Liver (tissue), 8 donors: ENCODE measurements at regions not wholly inside any gene's neighbourhood (a gene's known extent, or its start where the extent isn't known, plus 50 kb on each side); places are given as distances from the start of the nearest gene placed in this dataset.

ENCODE experiments used
- DNase-seq: peaks from one replicate; pipeline ENCODE4 v3.0.0-alpha.2; 2017; ENCODE audit warnings: low spot score
- H3K27ac ChIP-seq, 2 donors: one replicate each; pipeline ENCODE4 v1.7.0; 2013; ENCODE audit warnings: inconsistent platforms in 2 of 2, low read length in 2 of 2, control low read depth in 1 of 2, low read depth in 1 of 2, mild to moderate bottlenecking in 1 of 2
- H3K27me3 ChIP-seq, 4 donors: one replicate each; pipeline versions ENCODE4 v1.6.1 to v1.7.0; 2013; ENCODE audit warnings: low read length in 3 of 4, inconsistent platforms in 1 of 4, mild to moderate bottlenecking in 1 of 4, moderate library complexity in 1 of 4; ENCODE audit not compliant: control insufficient read depth in 4 of 4, insufficient read depth in 4 of 4
- H3K36me3 ChIP-seq, 4 donors: one replicate each; pipeline versions ENCODE4 v1.6.1 to v1.7.0; 2013; ENCODE audit warnings: low read length in 3 of 4, mild to moderate bottlenecking in 3 of 4, low read depth in 1 of 4, moderate library complexity in 1 of 4; ENCODE audit not compliant: control insufficient read depth in 4 of 4, insufficient read depth in 3 of 4
- H3K4me1 ChIP-seq, 4 donors: one replicate each; pipeline versions ENCODE4 v1.6.1 to v1.7.0; 2013; ENCODE audit warnings: low read length in 3 of 4, mild to moderate bottlenecking in 3 of 4, moderate library complexity in 1 of 4; ENCODE audit not compliant: control insufficient read depth in 4 of 4, insufficient read depth in 4 of 4
- H3K4me3 ChIP-seq, 3 donors: one replicate each; pipeline versions ENCODE4 v1.6.1 to v1.7.0; 2013; ENCODE audit warnings: low read length in 3 of 3, control low read depth in 1 of 3, low read depth in 1 of 3, mild to moderate bottlenecking in 1 of 3
- H3K9ac ChIP-seq, 2 donors: one replicate each; pipeline ENCODE4 v1.7.0; 2013; ENCODE audit warnings: low read length in 2 of 2, mild to moderate bottlenecking in 2 of 2, moderate library complexity in 2 of 2, control low read depth in 1 of 2, low read depth in 1 of 2
- H3K9me3 ChIP-seq, 4 donors: one replicate each; pipeline versions ENCODE4 v1.6.1 to v1.7.0; 2013; ENCODE audit warnings: low read length in 3 of 4; ENCODE audit not compliant: control insufficient read depth in 4 of 4
- EGR1 ChIP-seq, 2 donors: IDR thresholded peaks; 2 replicates each; pipeline ENCODE4 v1.6.1; 2016 to 2018; ENCODE audit warnings: antibody characterized with exemption in 2 of 2, low read depth in 2 of 2
- FOXA1 ChIP-seq: IDR thresholded peaks from 2 replicates; pipeline ENCODE4 v1.6.1; 2016; ENCODE audit warnings: antibody characterized with exemption
- FOXA2 ChIP-seq: IDR thresholded peaks from 2 replicates; pipeline ENCODE4 v1.6.1; 2016; ENCODE audit warnings: antibody characterized with exemption
- GABPA ChIP-seq, 2 donors: IDR thresholded peaks in 1 of 2; conservative IDR thresholded peaks in 1 of 2; 2 replicates each; pipeline ENCODE4 v1.6.1; 2016; ENCODE audit warnings: antibody characterized with exemption in 2 of 2, mild to moderate bottlenecking in 1 of 2, moderate library complexity in 1 of 2
- HNF4G ChIP-seq: IDR thresholded peaks from 2 replicates; pipeline ENCODE4 v1.6.1; 2016; ENCODE audit warnings: antibody characterized with exemption
- NR2F2 ChIP-seq: IDR thresholded peaks from 2 replicates; pipeline ENCODE4 v1.6.1; 2016; ENCODE audit warnings: antibody characterized with exemption
- RAD21 ChIP-seq, 2 donors: IDR thresholded peaks; 2 replicates each; pipeline ENCODE4 v1.6.1; 2016; ENCODE audit warnings: antibody characterized with exemption in 2 of 2, mild to moderate bottlenecking in 2 of 2
- RXRA ChIP-seq, 2 donors: IDR thresholded peaks; 2 replicates each; pipeline ENCODE4 v1.6.1; 2017 to 2018; ENCODE audit warnings: antibody characterized with exemption in 2 of 2, mild to moderate bottlenecking in 1 of 2
- SP1 ChIP-seq: IDR thresholded peaks from 2 replicates; pipeline ENCODE4 v1.6.1; 2018; ENCODE audit warnings: antibody characterized with exemption, mild to moderate bottlenecking
- YY1 ChIP-seq: IDR thresholded peaks from 2 replicates; pipeline ENCODE4 v1.6.1; 2016; ENCODE audit warnings: antibody characterized with exemption, mild to moderate bottlenecking
- WGBS: extraction: QIAGEN DNeasy Blood & Tissue Kit; methylation state at CpG from one replicate; pipeline ENCODE4 v1.1.7; 2013; 5-methylcytosine and 5-hydroxymethylcytosine counted together
- TF ChIP-seq, protein P1 (sequence below): fragments of 150-350 bp; IDR thresholded peaks from 2 replicates; pipeline ENCODE4 v1.5.1; 2017; ENCODE audit warnings: improper control_type of control experiment, low read depth, low read length; ENCODE audit not compliant: missing input control
- TF ChIP-seq, protein P2 (sequence below): IDR thresholded peaks from 2 replicates; pipeline ENCODE4 v1.6.1; 2016; ENCODE audit warnings: antibody characterized with exemption, mild to moderate bottlenecking
- TF ChIP-seq, protein P3 (sequence below): IDR thresholded peaks from 2 replicates; pipeline ENCODE4 v1.6.1; 2016; ENCODE audit warnings: antibody characterized with exemption
- TF ChIP-seq, protein P4 (sequence below): IDR thresholded peaks from 2 replicates; pipeline ENCODE4 v1.6.1; 2016; ENCODE audit warnings: antibody characterized with exemption
- TF ChIP-seq, protein P5 (sequence below): IDR thresholded peaks from 2 replicates; pipeline ENCODE4 v1.6.1; 2016; ENCODE audit warnings: antibody characterized with exemption
- donor health status: healthy.
- donor health status: healthy.
- donor health status: healthy.
- donor health status: healthy.
- donor health status: healthy.

DNA sequence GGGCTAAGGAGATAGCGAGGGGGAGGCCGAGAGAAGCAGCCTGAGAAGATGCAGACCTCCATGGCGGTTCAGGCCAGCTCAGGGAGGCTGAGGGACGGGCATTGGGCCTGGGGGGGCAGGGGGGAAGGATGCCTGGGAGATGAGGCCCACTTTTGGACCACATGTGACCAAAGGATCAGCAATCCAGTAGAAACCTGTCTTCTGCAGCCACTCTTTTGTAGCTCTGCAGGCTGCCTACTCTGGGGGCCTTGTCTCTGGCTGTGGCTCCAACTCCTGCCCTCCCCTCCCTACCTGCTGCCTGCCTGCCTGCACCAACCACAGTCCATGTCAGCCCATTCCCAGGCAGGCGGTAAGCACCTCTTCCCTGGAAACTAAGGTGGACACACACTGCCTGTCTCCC is 106.8 kb upstream of the MLN start:
- no peak for DNase-seq
- no peaks in the 10 kb centered on the region for H3K36me3 ChIP-seq
- H3K27ac ChIP-seq = no peak overlapping the region
- WGBS = 99% methylated on average over 5 of the region's 5 CpGs
- H3K9me3 ChIP-seq = no peaks in the 10 kb centered on the region
- H3K9ac ChIP-seq = no peak overlapping the region
- TF ChIP-seq SP1 = no peak
- TF ChIP-seq, protein P1, sequence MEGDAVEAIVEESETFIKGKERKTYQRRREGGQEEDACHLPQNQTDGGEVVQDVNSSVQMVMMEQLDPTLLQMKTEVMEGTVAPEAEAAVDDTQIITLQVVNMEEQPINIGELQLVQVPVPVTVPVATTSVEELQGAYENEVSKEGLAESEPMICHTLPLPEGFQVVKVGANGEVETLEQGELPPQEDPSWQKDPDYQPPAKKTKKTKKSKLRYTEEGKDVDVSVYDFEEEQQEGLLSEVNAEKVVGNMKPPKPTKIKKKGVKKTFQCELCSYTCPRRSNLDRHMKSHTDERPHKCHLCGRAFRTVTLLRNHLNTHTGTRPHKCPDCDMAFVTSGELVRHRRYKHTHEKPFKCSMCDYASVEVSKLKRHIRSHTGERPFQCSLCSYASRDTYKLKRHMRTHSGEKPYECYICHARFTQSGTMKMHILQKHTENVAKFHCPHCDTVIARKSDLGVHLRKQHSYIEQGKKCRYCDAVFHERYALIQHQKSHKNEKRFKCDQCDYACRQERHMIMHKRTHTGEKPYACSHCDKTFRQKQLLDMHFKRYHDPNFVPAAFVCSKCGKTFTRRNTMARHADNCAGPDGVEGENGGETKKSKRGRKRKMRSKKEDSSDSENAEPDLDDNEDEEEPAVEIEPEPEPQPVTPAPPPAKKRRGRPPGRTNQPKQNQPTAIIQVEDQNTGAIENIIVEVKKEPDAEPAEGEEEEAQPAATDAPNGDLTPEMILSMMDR = no peak
- H3K27me3 ChIP-seq = no peaks in the 10 kb centered on the region
- peaks cover 16 to 37% (median 26%) of the 10 kb centered on the region in 4 donors for H3K4me1 ChIP-seq
- H3K4me3 ChIP-seq = no peak overlapping the region

DNA sequence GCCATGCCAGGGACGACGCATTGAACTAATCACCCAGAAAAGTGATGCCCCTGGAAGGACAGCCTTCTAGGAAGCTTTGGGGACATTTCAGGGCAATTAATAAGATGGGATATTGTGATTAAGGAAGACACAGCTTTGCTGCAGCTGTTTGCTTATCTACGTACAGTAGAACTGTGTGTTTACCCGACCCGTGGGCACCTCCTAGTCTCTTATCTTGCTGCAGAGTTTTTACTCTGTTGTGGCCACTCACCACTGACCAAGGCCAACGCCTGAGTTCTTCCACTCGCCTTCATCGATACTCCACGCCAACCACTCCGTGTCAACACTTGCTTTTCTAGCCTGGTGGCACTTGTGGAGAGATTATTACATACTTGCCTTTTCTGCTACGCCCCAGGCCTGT is 105.9 kb upstream of the MLN start:
- no peak for TF ChIP-seq RXRA (IDR thresholded peaks at IDR 0.05)
- no peak for TF ChIP-seq EGR1 (IDR thresholded peaks at IDR 0.05; ENCODE audit: low read depth in 2 of 2)
- TF ChIP-seq, protein P2, sequence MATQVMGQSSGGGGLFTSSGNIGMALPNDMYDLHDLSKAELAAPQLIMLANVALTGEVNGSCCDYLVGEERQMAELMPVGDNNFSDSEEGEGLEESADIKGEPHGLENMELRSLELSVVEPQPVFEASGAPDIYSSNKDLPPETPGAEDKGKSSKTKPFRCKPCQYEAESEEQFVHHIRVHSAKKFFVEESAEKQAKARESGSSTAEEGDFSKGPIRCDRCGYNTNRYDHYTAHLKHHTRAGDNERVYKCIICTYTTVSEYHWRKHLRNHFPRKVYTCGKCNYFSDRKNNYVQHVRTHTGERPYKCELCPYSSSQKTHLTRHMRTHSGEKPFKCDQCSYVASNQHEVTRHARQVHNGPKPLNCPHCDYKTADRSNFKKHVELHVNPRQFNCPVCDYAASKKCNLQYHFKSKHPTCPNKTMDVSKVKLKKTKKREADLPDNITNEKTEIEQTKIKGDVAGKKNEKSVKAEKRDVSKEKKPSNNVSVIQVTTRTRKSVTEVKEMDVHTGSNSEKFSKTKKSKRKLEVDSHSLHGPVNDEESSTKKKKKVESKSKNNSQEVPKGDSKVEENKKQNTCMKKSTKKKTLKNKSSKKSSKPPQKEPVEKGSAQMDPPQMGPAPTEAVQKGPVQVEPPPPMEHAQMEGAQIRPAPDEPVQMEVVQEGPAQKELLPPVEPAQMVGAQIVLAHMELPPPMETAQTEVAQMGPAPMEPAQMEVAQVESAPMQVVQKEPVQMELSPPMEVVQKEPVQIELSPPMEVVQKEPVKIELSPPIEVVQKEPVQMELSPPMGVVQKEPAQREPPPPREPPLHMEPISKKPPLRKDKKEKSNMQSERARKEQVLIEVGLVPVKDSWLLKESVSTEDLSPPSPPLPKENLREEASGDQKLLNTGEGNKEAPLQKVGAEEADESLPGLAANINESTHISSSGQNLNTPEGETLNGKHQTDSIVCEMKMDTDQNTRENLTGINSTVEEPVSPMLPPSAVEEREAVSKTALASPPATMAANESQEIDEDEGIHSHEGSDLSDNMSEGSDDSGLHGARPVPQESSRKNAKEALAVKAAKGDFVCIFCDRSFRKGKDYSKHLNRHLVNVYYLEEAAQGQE = no peak
- TF ChIP-seq, protein P3, sequence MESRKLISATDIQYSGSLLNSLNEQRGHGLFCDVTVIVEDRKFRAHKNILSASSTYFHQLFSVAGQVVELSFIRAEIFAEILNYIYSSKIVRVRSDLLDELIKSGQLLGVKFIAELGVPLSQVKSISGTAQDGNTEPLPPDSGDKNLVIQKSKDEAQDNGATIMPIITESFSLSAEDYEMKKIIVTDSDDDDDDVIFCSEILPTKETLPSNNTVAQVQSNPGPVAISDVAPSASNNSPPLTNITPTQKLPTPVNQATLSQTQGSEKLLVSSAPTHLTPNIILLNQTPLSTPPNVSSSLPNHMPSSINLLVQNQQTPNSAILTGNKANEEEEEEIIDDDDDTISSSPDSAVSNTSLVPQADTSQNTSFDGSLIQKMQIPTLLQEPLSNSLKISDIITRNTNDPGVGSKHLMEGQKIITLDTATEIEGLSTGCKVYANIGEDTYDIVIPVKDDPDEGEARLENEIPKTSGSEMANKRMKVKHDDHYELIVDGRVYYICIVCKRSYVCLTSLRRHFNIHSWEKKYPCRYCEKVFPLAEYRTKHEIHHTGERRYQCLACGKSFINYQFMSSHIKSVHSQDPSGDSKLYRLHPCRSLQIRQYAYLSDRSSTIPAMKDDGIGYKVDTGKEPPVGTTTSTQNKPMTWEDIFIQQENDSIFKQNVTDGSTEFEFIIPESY = no peak
- no peak for TF ChIP-seq GABPA (IDR thresholded peaks at IDR 0.05 in 1 of 2, conservative IDR thresholded peaks at IDR 0.05 in 1 of 2)
- TF ChIP-seq NR2F2 = no peak
- no peak for TF ChIP-seq YY1
- no peak for TF ChIP-seq HNF4G
- TF ChIP-seq, protein P1 = no peak
- TF ChIP-seq FOXA2 = no peak
- TF ChIP-seq, protein P4, sequence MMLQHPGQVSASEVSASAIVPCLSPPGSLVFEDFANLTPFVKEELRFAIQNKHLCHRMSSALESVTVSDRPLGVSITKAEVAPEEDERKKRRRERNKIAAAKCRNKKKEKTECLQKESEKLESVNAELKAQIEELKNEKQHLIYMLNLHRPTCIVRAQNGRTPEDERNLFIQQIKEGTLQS = no peak
- no peak for TF ChIP-seq RAD21 (IDR thresholded peaks at IDR 0.05)
- TF ChIP-seq, protein P5, sequence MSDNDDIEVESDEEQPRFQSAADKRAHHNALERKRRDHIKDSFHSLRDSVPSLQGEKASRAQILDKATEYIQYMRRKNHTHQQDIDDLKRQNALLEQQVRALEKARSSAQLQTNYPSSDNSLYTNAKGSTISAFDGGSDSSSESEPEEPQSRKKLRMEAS = no peak
- no peak for TF ChIP-seq SP1
- TF ChIP-seq FOXA1 = no peak
- Histone ChIP-seq H3K27ac (peak overlapping the region in 1 of 2 donors; percentile 33), H3K36me3 (no peaks in the 10 kb centered on the region), H3K27me3 (no peaks in the 10 kb centered on the region), H3K9me3 (no peaks in the 10 kb centered on the region), H3K9ac (no peak overlapping the region), H3K4me1 (peaks cover 16 to 46% (median 34%) of the 10 kb centered on the region in 4 donors), H3K4me3 (no peak overlapping the region)
- WGBS = 42% methylated on average over 11 of the region's 11 CpGs
- DNase-seq = no peak
